ENCODE measurements at regions not wholly inside any gene's neighbourhood (a gene's known extent, or its start where the extent isn't known, plus 50 kb on each side); places are given as distances from the start of the nearest gene placed in this dataset.
"Not testable (repeated sequence)": the region's sequence is repeated elsewhere in the genome, so short reads cannot be mapped to it uniquely, and the experiment has no call there.

DNA sequence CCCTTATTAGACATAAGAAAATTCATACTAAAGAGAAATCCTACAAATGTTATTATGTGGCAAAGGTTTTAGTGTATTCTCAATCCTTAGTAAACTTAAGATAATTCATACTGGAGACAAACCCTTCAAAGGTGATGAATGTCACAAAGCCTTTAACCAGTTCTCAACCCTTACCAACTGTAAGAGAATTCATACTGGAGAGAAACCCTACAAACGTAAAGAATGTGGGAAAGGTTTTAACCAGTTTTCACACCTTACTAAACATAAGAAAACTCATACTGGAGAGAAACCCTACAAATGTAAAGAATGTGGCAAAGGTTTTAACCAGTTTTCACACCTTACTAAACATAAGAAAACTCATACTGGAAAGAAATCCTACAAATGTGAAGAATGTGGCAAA is 93.2 kb downstream of the ZNF680 start:
- intact Hi-C loops (cut with micrococcal nuclease) = no loop called here
- DNase-seq (no peak), ATAC-seq (no peak)
- no peaks in the 10 kb centered on the region for H3K27me3 ChIP-seq (ENCODE audit: control insufficient read depth in 2 of 2, insufficient read depth in 2 of 2, low read length in 2 of 2)
- ChIA-PET CTCF (no interaction called here), POLR2A (no interaction called here)
- no peaks in the 10 kb centered on the region for H3K4me1 ChIP-seq (ENCODE audit: control insufficient read depth in 2 of 2, insufficient read depth in 2 of 2, low read length in 2 of 2)
- no peak overlapping the region for H3K4me3 Mint-ChIP-seq
- peaks cover 0 to 9% (median 4%) of the 10 kb centered on the region in 5 donors for H3K27me3 Mint-ChIP-seq
- H3K27ac Mint-ChIP-seq = no peak overlapping the region
- no peaks in the 10 kb centered on the region for H3K36me3 ChIP-seq (ENCODE audit: control insufficient read depth in 2 of 3, insufficient read depth in 3 of 3, low read length in 3 of 3)
- H3K9me3 ChIP-seq (ENCODE audit: control insufficient read depth in 2 of 3, low read length in 3 of 3) = no peaks in the 10 kb centered on the region
- H3K9me3 Mint-ChIP-seq = peaks cover 1 to 51% (median 26%) of the 10 kb centered on the region in 11 donors
- H3K27ac ChIP-seq (ENCODE audit: low read depth, low read length) = no peak overlapping the region
- peaks cover 0 to 8% (median 4%) of the 10 kb centered on the region in 5 donors for H3K36me3 Mint-ChIP-seq
- no peak overlapping the region for H3K4me3 ChIP-seq (ENCODE audit: low read length)
- H3K4me1 Mint-ChIP-seq = no peaks in the 10 kb centered on the region

DNA sequence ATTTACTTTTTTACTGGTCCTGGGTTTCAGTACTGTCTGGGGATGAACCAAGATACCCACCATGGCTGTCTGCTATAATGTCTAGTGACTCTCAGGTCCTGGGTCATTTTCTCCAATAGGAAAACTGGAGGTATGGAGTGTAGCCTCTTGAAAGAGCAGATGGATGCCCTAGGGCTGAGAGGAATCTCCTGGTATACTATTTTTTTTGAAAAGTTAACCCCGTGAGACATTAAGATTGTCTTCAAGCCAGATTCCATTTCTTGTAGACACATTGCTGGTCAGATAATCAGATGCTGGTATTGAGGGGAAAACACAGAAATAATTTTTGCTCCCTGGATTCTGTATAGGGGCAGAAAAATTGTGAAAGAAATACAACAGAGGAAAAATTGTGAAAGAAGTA is 97.3 kb downstream of the ZNF680 start:
- Histone ChIP-seq H3K36me3 (ENCODE audit: control insufficient read depth in 2 of 3, insufficient read depth in 3 of 3, low read length in 3 of 3) (no peaks in the 10 kb centered on the region), H3K27ac (ENCODE audit: low read depth, low read length) (no peak overlapping the region), H3K4me3 (ENCODE audit: low read length) (no peak overlapping the region), H3K27me3 (ENCODE audit: control insufficient read depth in 2 of 2, insufficient read depth in 2 of 2, low read length in 2 of 2) (no peaks in the 10 kb centered on the region), H3K9me3 (ENCODE audit: control insufficient read depth in 2 of 3, low read length in 3 of 3) (peaks cover 0 to 5% (median 0%) of the 10 kb centered on the region in 3 experiments), H3K4me1 (ENCODE audit: control insufficient read depth in 2 of 2, insufficient read depth in 2 of 2, low read length in 2 of 2) (no peaks in the 10 kb centered on the region)
- DNase-seq (no peak), ATAC-seq (no peak)
- Mint-ChIP-seq H3K27ac (no peak overlapping the region), H3K4me3 (no peak overlapping the region), H3K36me3 (peaks cover 0 to 8% (median 4%) of the 10 kb centered on the region in 5 donors), H3K4me1 (no peaks in the 10 kb centered on the region), H3K27me3 (peaks cover 0 to 19% (median 4%) of the 10 kb centered on the region in 5 donors), H3K9me3 (peaks cover 1 to 75% (median 32%) of the 10 kb centered on the region in 11 donors)
- intact Hi-C loops (cut with micrococcal nuclease) = no loop called here
- POLR2A ChIA-PET = no interaction called here
- CTCF ChIA-PET = no interaction called here

DNA sequence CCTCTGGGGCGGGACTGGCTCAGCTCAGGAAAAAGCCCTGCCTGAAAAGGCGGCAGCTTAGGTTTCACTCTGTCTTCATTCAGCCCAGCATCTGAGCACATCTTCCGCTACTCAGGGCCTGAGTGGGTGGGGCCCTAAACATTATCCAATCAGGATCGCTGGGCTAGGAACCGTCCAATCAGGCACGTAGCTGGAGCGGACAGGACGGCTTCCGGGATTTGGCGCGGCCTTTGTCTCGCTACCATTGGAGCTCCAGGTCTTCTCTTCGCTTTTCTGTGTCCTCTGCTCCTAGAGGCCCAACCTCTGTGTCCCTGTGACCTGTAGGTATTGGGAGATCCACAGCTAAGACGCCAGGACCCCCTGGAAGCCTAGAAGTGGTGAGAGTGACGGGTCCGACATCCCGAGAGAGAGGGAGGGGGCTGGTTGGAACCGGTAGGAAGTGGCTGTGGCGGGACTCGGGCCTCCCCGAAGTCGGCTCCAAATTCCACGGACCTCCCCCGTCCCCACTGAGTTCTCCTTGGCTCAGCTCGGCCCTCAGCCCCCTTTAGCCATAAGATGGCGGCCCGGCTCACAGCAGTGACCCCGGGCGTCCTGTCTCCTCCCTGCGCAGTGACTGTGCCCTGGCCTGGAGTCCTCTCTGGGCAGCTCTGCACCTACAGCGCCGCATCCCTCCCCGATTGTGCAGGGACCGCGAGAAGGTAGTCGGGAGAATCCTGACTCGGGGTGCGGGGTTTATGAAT is 99.1 kb downstream of the ZNF680 start:
- DNase-seq (peak in 4 of 9 donors; percentile 11 to 24 (median 16)), ATAC-seq (peak; percentile 98)
- no peak overlapping the region for H3K27ac ChIP-seq (ENCODE audit: low read depth, low read length)
- intact Hi-C loops (cut with micrococcal nuclease) = no loop called here
- no peaks in the 10 kb centered on the region for H3K27me3 ChIP-seq (ENCODE audit: control insufficient read depth in 2 of 2, insufficient read depth in 2 of 2, low read length in 2 of 2)
- H3K9me3 ChIP-seq (ENCODE audit: control insufficient read depth in 2 of 3, low read length in 3 of 3) = peaks cover 0 to 5% (median 0%) of the 10 kb centered on the region in 3 experiments
- Mint-ChIP-seq H3K4me1 (no peaks in the 10 kb centered on the region), H3K9me3 (peaks cover 1 to 65% (median 25%) of the 10 kb centered on the region in 11 donors), H3K4me3 (peak overlapping the region; percentile 4 to 50 (median 38)), H3K36me3 (peaks cover 0 to 8% (median 0%) of the 10 kb centered on the region in 5 donors), H3K27me3 (peaks cover 0 to 19% (median 4%) of the 10 kb centered on the region in 5 donors), H3K27ac (no peak overlapping the region)
- CTCF ChIA-PET = no interaction called here
- H3K4me3 ChIP-seq (ENCODE audit: low read length) = no peak overlapping the region
- no peaks in the 10 kb centered on the region for H3K4me1 ChIP-seq (ENCODE audit: control insufficient read depth in 2 of 2, insufficient read depth in 2 of 2, low read length in 2 of 2)
- H3K36me3 ChIP-seq (ENCODE audit: control insufficient read depth in 2 of 3, insufficient read depth in 3 of 3, low read length in 3 of 3) = no peaks in the 10 kb centered on the region
- POLR2A ChIA-PET = no interaction called here

- H3K9me3 Mint-ChIP-seq = peaks cover 0 to 54% (median 13%) of the 10 kb centered on the region in 11 donors
- H3K36me3 Mint-ChIP-seq; intact Hi-C loops (cut with micrococcal nuclease); DNase-seq; H3K4me1 Mint-ChIP-seq; ATAC-seq; H3K9me3 ChIP-seq (ENCODE audit: control insufficient read depth in 2 of 3, low read length in 3 of 3); H3K36me3 ChIP-seq (ENCODE audit: control insufficient read depth in 2 of 3, insufficient read depth in 3 of 3, low read length in 3 of 3); H3K4me1 ChIP-seq (ENCODE audit: control insufficient read depth in 2 of 2, insufficient read depth in 2 of 2, low read length in 2 of 2); H3K4me3 ChIP-seq (ENCODE audit: low read length); H3K27ac ChIP-seq (ENCODE audit: low read depth, low read length); H3K27me3 ChIP-seq (ENCODE audit: control insufficient read depth in 2 of 2, insufficient read depth in 2 of 2, low read length in 2 of 2); POLR2A ChIA-PET; CTCF ChIA-PET; H3K27ac Mint-ChIP-seq; H3K4me3 Mint-ChIP-seq: not testable (repeated sequence)
- peaks cover 0 to 11% (median under 1%) of the 10 kb centered on the region in 5 donors for H3K27me3 Mint-ChIP-seq
Measured at GRCh38 chr7:64459858-64460257, 103.0 kb downstream of the ZNF680 start.

- ChIA-PET CTCF (no interaction called here), POLR2A (no interaction called here)
- H3K36me3 Mint-ChIP-seq = no peaks in the 10 kb centered on the region
- peaks cover 6 to 51% (median 14%) of the 10 kb centered on the region in 11 donors for H3K9me3 Mint-ChIP-seq
- Histone ChIP-seq H3K4me3 (ENCODE audit: low read length) (no peak overlapping the region), H3K36me3 (ENCODE audit: control insufficient read depth in 2 of 3, insufficient read depth in 3 of 3, low read length in 3 of 3) (no peaks in the 10 kb centered on the region), H3K9me3 (ENCODE audit: control insufficient read depth in 2 of 3, low read length in 3 of 3) (peaks cover 0 to 11% (median 0%) of the 10 kb centered on the region in 3 experiments), H3K27me3 (ENCODE audit: control insufficient read depth in 2 of 2, insufficient read depth in 2 of 2, low read length in 2 of 2) (no peaks in the 10 kb centered on the region), H3K4me1 (ENCODE audit: control insufficient read depth in 2 of 2, insufficient read depth in 2 of 2, low read length in 2 of 2) (no peaks in the 10 kb centered on the region), H3K27ac (ENCODE audit: low read depth, low read length) (no peak overlapping the region)
- no peak for DNase-seq
- H3K27me3 Mint-ChIP-seq = peaks cover 0 to 3% (median 0%) of the 10 kb centered on the region in 5 donors
- no peak overlapping the region for H3K4me3 Mint-ChIP-seq
- H3K27ac Mint-ChIP-seq = no peak overlapping the region
- peaks cover 0 to 1% (median 0%) of the 10 kb centered on the region in 7 donors for H3K4me1 Mint-ChIP-seq
- intact Hi-C loops (cut with micrococcal nuclease) = no loop called here
- ATAC-seq = no peak
Measured at GRCh38 chr7:64433590-64433989, 119.8 kb downstream of the ZNF736 start.

DNA sequence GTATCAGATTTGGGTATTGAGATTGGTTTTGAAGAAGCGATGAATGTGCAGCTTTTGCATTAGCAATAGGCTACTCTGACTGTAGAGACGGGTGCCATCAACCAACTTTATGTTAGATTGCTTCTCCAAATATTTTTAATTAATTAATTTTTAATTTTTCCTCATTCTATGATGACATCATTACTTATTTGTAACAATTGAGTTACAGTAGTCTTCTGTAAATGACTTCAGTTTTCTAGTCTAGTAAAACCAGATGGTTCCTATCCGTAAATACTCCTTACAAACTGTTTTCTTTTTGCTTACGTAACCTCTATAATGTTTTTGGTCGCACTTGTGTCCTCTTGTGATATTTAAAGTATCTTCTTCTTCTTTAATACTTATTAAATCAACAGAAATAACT is 118.1 kb downstream of the ZNF736 start:
- peaks cover 5 to 67% (median 17%) of the 10 kb centered on the region in 11 donors for H3K9me3 Mint-ChIP-seq
- intact Hi-C loops (cut with micrococcal nuclease) = no loop called here
- POLR2A ChIA-PET = no interaction called here
- Histone ChIP-seq H3K4me1 (ENCODE audit: control insufficient read depth in 2 of 2, insufficient read depth in 2 of 2, low read length in 2 of 2) (no peaks in the 10 kb centered on the region), H3K27me3 (ENCODE audit: control insufficient read depth in 2 of 2, insufficient read depth in 2 of 2, low read length in 2 of 2) (no peaks in the 10 kb centered on the region), H3K27ac (ENCODE audit: low read depth, low read length) (no peak overlapping the region), H3K36me3 (ENCODE audit: control insufficient read depth in 2 of 3, insufficient read depth in 3 of 3, low read length in 3 of 3) (no peaks in the 10 kb centered on the region), H3K9me3 (ENCODE audit: control insufficient read depth in 2 of 3, low read length in 3 of 3) (peaks cover 0 to 12% (median 0%) of the 10 kb centered on the region in 3 experiments), H3K4me3 (ENCODE audit: low read length) (no peak overlapping the region)
- H3K27ac Mint-ChIP-seq = no peak overlapping the region
- no peaks in the 10 kb centered on the region for H3K27me3 Mint-ChIP-seq
- H3K4me3 Mint-ChIP-seq = no peak overlapping the region
- DNase-seq = no peak
- no peaks in the 10 kb centered on the region for H3K36me3 Mint-ChIP-seq
- ATAC-seq = no peak
- CTCF ChIA-PET = no interaction called here
- no peaks in the 10 kb centered on the region for H3K4me1 Mint-ChIP-seq

- H3K27me3 ChIP-seq (ENCODE audit: control insufficient read depth in 2 of 2, insufficient read depth in 2 of 2, low read length in 2 of 2) = no peaks in the 10 kb centered on the region
- no peak for DNase-seq
- ATAC-seq = no peak
- Mint-ChIP-seq H3K9me3 (peaks cover 3 to 76% (median 20%) of the 10 kb centered on the region in 11 donors), H3K4me3 (no peak overlapping the region), H3K27me3 (no peaks in the 10 kb centered on the region), H3K36me3 (no peaks in the 10 kb centered on the region), H3K4me1 (no peaks in the 10 kb centered on the region), H3K27ac (no peak overlapping the region)
- CTCF ChIA-PET = no interaction called here
- no peak overlapping the region for H3K27ac ChIP-seq (ENCODE audit: low read depth, low read length)
- no peaks in the 10 kb centered on the region for H3K4me1 ChIP-seq (ENCODE audit: control insufficient read depth in 2 of 2, insufficient read depth in 2 of 2, low read length in 2 of 2)
- H3K4me3 ChIP-seq (ENCODE audit: low read length) = no peak overlapping the region
- H3K9me3 ChIP-seq (ENCODE audit: control insufficient read depth in 2 of 3, low read length in 3 of 3) = peaks cover 0 to 12% (median 0%) of the 10 kb centered on the region in 3 experiments
- H3K36me3 ChIP-seq (ENCODE audit: control insufficient read depth in 2 of 3, insufficient read depth in 3 of 3, low read length in 3 of 3) = no peaks in the 10 kb centered on the region
- POLR2A ChIA-PET = no interaction called here
- intact Hi-C loops (cut with micrococcal nuclease) = no loop called here
Measured at GRCh38 chr7:64429232-64429631, 115.5 kb downstream of the ZNF736 start.
